Osteoblast (primary cell): ENCODE measurements at regions not wholly inside any gene's neighbourhood (a gene's known extent, or its start where the extent isn't known, plus 50 kb on each side); places are given as distances from the start of the nearest gene placed in this dataset.

Experiments used
- DNase-seq: peaks from one replicate; pipeline ENCODE4 v3.0.0; 2011; ENCODE audit warnings: low spot score, mixed read lengths; ENCODE audit not compliant: insufficient read length; ENCODE audit errors: missing footprints
- H2AFZ ChIP-seq: 2 replicates; pipeline ENCODE4 v1.6.0; 2011; ENCODE audit warnings: mild to moderate bottlenecking, low read length
- H3K27ac ChIP-seq: 2 replicates; pipeline ENCODE4 v1.5.1; 2011; ENCODE audit warnings: mild to moderate bottlenecking, low read depth, low read length, moderate library complexity
- H3K27me3 ChIP-seq: 2 replicates; pipeline ENCODE4 v1.6.0; 2012; ENCODE audit warnings: mild to moderate bottlenecking, control low read depth, inconsistent platforms, low read length, moderate library complexity; ENCODE audit not compliant: insufficient read depth
- H3K36me3 ChIP-seq: 2 replicates; pipeline ENCODE4 v1.5.1; 2011; ENCODE audit warnings: mild to moderate bottlenecking, low read length, control low read depth, moderate library complexity; ENCODE audit not compliant: insufficient read depth
- H3K4me1 ChIP-seq: 2 replicates; pipeline ENCODE4 v1.5.1; 2011; ENCODE audit warnings: mild to moderate bottlenecking, low read length, control low read depth, moderate library complexity; ENCODE audit not compliant: insufficient read depth
- H3K4me2 ChIP-seq: 2 replicates; pipeline ENCODE4 v1.6.0; 2011; ENCODE audit warnings: mild to moderate bottlenecking, low read length; ENCODE audit not compliant: insufficient read depth
- H3K4me3 ChIP-seq: fragments of 200-600 bp; sonication (generic); 3 replicates; pipeline ENCODE4 v1.5.1; 2012; ENCODE audit warnings: mild to moderate bottlenecking, low read length, inconsistent platforms; ENCODE audit not compliant: insufficient read depth
- H3K79me2 ChIP-seq: 2 replicates; pipeline ENCODE4 v1.6.0; 2012; ENCODE audit warnings: mild to moderate bottlenecking, low read length, control low read depth, inconsistent platforms; ENCODE audit not compliant: insufficient read depth
- H3K9me3 ChIP-seq: 2 replicates; pipeline ENCODE4 v1.5.1; 2011; ENCODE audit warnings: low read depth, low read length, control low read depth
- H4K20me1 ChIP-seq: 2 replicates; pipeline ENCODE4 v1.6.0; 2012; ENCODE audit warnings: mild to moderate bottlenecking, low read length, control low read depth; ENCODE audit not compliant: insufficient read depth
- TF ChIP-seq, protein P1 (sequence below): IDR thresholded peaks from 2 replicates; pipeline ENCODE4 v1.5.1; 2011; ENCODE audit warnings: mild to moderate bottlenecking, low read depth, low read length, moderate library complexity; ENCODE audit errors: extremely low read depth

DNA sequence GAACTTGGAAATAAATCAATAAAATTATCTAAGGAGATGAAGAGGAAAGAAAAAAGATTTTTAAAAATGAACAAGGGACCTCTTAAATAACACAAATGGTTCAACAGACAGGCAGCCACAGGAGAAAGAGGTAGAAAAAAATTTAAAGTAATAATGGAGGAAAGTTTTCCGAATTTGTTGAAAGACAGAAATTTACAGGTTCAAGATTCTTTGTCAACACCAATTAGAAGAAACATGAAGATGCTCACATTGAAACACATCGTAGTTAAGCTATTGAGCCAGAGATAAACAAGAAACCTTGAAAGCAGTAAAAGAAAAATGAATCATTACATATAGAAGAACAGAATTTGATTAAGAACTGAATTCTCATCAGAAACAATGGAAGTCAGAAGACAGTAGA, 68.7 kb upstream of the OSMR start:
- Histone ChIP-seq H3K27ac (no peak overlapping the region), H4K20me1 (no peaks in the 10 kb centered on the region), H2AFZ (no peak overlapping the region), H3K79me2 (no peaks in the 10 kb centered on the region), H3K4me1 (peaks cover 20% of the 10 kb centered on the region), H3K4me3 (no peak overlapping the region), H3K9me3 (no peaks in the 10 kb centered on the region), H3K4me2 (no peak overlapping the region), H3K36me3 (no peaks in the 10 kb centered on the region), H3K27me3 (peaks cover 2% of the 10 kb centered on the region)
- DNase-seq: no peak
- TF ChIP-seq, protein P1, sequence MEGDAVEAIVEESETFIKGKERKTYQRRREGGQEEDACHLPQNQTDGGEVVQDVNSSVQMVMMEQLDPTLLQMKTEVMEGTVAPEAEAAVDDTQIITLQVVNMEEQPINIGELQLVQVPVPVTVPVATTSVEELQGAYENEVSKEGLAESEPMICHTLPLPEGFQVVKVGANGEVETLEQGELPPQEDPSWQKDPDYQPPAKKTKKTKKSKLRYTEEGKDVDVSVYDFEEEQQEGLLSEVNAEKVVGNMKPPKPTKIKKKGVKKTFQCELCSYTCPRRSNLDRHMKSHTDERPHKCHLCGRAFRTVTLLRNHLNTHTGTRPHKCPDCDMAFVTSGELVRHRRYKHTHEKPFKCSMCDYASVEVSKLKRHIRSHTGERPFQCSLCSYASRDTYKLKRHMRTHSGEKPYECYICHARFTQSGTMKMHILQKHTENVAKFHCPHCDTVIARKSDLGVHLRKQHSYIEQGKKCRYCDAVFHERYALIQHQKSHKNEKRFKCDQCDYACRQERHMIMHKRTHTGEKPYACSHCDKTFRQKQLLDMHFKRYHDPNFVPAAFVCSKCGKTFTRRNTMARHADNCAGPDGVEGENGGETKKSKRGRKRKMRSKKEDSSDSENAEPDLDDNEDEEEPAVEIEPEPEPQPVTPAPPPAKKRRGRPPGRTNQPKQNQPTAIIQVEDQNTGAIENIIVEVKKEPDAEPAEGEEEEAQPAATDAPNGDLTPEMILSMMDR: no peak

DNA sequence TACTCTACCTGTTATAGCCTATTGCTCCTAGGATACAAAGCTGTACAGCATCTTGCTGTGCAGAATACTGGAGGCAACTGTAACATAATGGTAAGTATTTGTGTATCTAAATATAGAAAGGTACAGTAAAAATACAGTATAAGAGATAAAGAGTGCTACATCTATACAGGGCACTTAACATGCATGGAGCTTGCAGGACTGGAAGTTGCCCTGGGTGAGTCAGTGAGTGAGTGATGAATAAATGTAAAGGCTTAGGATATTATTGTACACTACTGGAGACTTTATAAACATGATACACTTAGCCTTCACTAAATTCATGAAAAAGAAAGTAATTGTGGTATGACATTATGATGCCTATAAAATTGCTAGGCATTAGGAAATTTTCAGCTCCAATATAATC, 65.5 kb upstream of the OSMR start:
- TF ChIP-seq, protein P1: no peak
- H3K36me3 ChIP-seq: no peaks in the 10 kb centered on the region
- H3K9me3 ChIP-seq: no peaks in the 10 kb centered on the region
- H3K27me3 ChIP-seq: no peaks in the 10 kb centered on the region
- no peak overlapping the region for H3K27ac ChIP-seq
- peak; percentile 54 for DNase-seq
- no peak overlapping the region for H3K4me3 ChIP-seq
- H3K4me1 ChIP-seq: peaks cover 39% of the 10 kb centered on the region
- no peak overlapping the region for H3K4me2 ChIP-seq
- no peak overlapping the region for H2AFZ ChIP-seq
- H4K20me1 ChIP-seq: no peaks in the 10 kb centered on the region
- no peaks in the 10 kb centered on the region for H3K79me2 ChIP-seq

DNA sequence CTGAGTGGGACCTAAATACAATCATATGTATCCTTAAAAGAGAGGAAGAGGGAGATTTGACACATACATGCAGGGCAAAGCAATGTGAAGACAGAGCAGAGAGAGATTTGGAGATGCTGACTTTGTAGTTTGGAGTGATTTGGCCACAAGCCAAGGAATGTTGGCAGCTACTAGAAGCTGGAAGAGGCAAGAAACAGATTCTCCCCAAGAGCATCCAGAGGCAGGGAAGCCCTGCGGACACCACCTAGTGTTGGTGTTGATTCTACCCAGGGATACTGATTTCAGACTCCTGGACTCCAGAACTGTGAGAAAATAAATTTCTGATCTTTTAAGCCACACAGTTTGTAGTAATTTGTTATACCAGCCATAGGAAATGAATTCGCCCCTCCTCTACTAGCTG, 64.9 kb upstream of the OSMR start:
- Histone ChIP-seq H3K4me1 (peaks cover 39% of the 10 kb centered on the region), H3K79me2 (no peaks in the 10 kb centered on the region), H3K9me3 (no peaks in the 10 kb centered on the region), H3K27me3 (no peaks in the 10 kb centered on the region), H2AFZ (no peak overlapping the region), H3K27ac (no peak overlapping the region), H4K20me1 (no peaks in the 10 kb centered on the region), H3K36me3 (no peaks in the 10 kb centered on the region), H3K4me2 (no peak overlapping the region), H3K4me3 (no peak overlapping the region)
- TF ChIP-seq, protein P1: peak; percentile 40
- no peak for DNase-seq

DNA sequence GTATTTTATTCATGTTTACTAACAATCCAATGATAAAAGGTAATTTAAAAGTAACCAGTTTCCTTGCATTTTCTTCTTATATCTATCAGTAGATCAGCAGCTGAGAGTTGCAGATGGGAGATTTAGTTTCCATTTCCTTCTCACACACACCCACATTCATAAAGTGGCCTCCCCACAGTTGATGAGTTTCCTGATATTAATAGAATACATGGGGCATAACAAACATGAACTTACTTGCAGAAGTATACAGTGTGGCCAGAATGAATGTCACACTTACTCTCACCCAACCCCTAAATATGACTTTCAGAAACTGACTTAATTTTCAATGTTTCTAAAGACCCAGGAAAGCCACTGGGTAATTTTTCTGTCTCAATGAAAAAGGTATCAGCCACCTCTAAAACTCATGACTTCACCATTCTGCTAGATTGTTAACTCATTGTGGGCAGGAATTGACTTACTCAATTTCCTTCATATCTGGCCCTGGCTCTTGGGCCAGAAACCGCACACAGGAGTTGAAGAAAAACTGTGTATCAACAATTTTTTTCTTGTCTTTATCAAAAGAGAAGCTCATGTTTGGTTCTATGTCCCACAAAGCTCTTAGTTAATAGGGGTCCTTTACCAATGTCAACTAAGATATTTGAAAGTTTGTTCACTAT, 63.5 kb upstream of the OSMR start:
- Histone ChIP-seq H3K4me3 (no peak overlapping the region), H3K27ac (peak overlapping the region; percentile 25), H3K79me2 (no peaks in the 10 kb centered on the region), H3K9me3 (no peaks in the 10 kb centered on the region), H2AFZ (no peak overlapping the region), H3K4me1 (peaks cover 32% of the 10 kb centered on the region), H3K36me3 (no peaks in the 10 kb centered on the region), H3K27me3 (no peaks in the 10 kb centered on the region), H3K4me2 (peak overlapping the region; percentile 37), H4K20me1 (no peaks in the 10 kb centered on the region)
- TF ChIP-seq, protein P1: no peak
- DNase-seq: no peak
